SK-N-SH treated with all-trans-retinoic acid at 6 μM for 48 hours (cell line): ENCODE measurements at regions not wholly inside any gene's neighbourhood (a gene's known extent, or its start where the extent isn't known, plus 50 kb on each side); places are given as distances from the start of the nearest gene placed in this dataset.

ENCODE experiments used
- ATAC-seq: fragments of 200-7000 bp; cut with Tn5 transposase; 3 replicates; pipeline ENCODE4 v1.9.1; 2020; ENCODE audit warnings: mild to moderate bottlenecking, moderate library complexity
- BACH2 ChIP-seq: fragments of 250-450 bp; sonication (Bioruptor Pico); IDR thresholded peaks from 2 replicates; pipeline ENCODE4 v1.9.0; 2021; ENCODE audit warnings: mild to moderate bottlenecking, borderline replicate concordance
- ESRRG ChIP-seq: fragments of 250-450 bp; sonication (Bioruptor Pico); IDR thresholded peaks from 2 replicates; pipeline ENCODE4 v1.6.1; 2021; ENCODE audit warnings: mild to moderate bottlenecking
- GLIS3 ChIP-seq: fragments of 250-450 bp; sonication (Bioruptor Pico); IDR thresholded peaks from 2 replicates; pipeline ENCODE4 v1.5.0; 2020; ENCODE audit warnings: mild to moderate bottlenecking, moderate library complexity
- ISL1 ChIP-seq: fragments of 250-450 bp; sonication (Bioruptor Pico); IDR thresholded peaks from 2 replicates; pipeline ENCODE4 v2.1.2; 2022; ENCODE audit warnings: mild to moderate bottlenecking, moderate library complexity
- PATZ1 ChIP-seq: fragments of 250-450 bp; sonication (Bioruptor Pico); IDR thresholded peaks from 2 replicates; pipeline ENCODE4 v1.8.0; 2020; ENCODE audit warnings: mild to moderate bottlenecking, moderate library complexity, borderline replicate concordance
- POU6F1 ChIP-seq: fragments of 250-450 bp; sonication (Bioruptor Pico); IDR thresholded peaks from 2 replicates; pipeline ENCODE4 v1.8.0; 2021; ENCODE audit warnings: low read depth, mild to moderate bottlenecking, moderate library complexity, borderline replicate concordance
- PPARA ChIP-seq: fragments of 250-450 bp; sonication (Bioruptor Pico); IDR thresholded peaks from 2 replicates; pipeline ENCODE4 v1.5.0; 2020; ENCODE audit warnings: mild to moderate bottlenecking, borderline replicate concordance
- RARB ChIP-seq: fragments of 250-450 bp; sonication (Bioruptor Pico); IDR thresholded peaks from 2 replicates; pipeline ENCODE4 v1.8.0; 2021; ENCODE audit warnings: mild to moderate bottlenecking, moderate library complexity
- SNAI2 ChIP-seq: fragments of 250-450 bp; sonication (Bioruptor Pico); IDR thresholded peaks from 2 replicates; pipeline ENCODE4 v1.5.0; 2020; ENCODE audit warnings: mild to moderate bottlenecking, moderate library complexity
- TCF4 ChIP-seq: fragments of 250-450 bp; sonication (Bioruptor Pico); IDR thresholded peaks from 2 replicates; pipeline ENCODE4 v1.8.0; 2021; ENCODE audit warnings: mild to moderate bottlenecking, moderate library complexity, borderline replicate concordance
- TSHZ2 ChIP-seq: fragments of 250-450 bp; sonication (Bioruptor Pico); IDR thresholded peaks from 2 replicates; pipeline ENCODE4 v1.5.0; 2020; ENCODE audit warnings: mild to moderate bottlenecking, moderate library complexity
- ZFP3 ChIP-seq: fragments of 250-450 bp; sonication (Bioruptor Pico); IDR thresholded peaks from 2 replicates; pipeline ENCODE4 v1.5.0; 2020; ENCODE audit warnings: mild to moderate bottlenecking, moderate library complexity
- ZNF565 ChIP-seq: fragments of 450-650 bp; formaldehyde crosslinking; conservative IDR thresholded peaks from 2 replicates; pipeline ENCODE4 v1.5.0; 2020; ENCODE audit warnings: low read depth, mild to moderate bottlenecking, moderate library complexity
- ZNF70 ChIP-seq: fragments of 450-650 bp; formaldehyde crosslinking; IDR thresholded peaks from 2 replicates; pipeline ENCODE4 v1.5.0; 2020; ENCODE audit warnings: mild to moderate bottlenecking, moderate library complexity
- ZNF8 ChIP-seq: fragments of 450-650 bp; formaldehyde crosslinking; IDR thresholded peaks from 2 replicates; pipeline ENCODE4 v1.5.0; 2020; ENCODE audit warnings: mild to moderate bottlenecking, moderate library complexity
- TF ChIP-seq, protein P1 (sequence below): fragments of 250-450 bp; sonication (Bioruptor Pico); IDR thresholded peaks from 2 replicates; pipeline ENCODE4 v1.5.1; 2020; ENCODE audit warnings: low read depth, mild to moderate bottlenecking, moderate library complexity
- TF ChIP-seq, protein P2 (sequence below): fragments of 250-450 bp; sonication (Bioruptor Pico); IDR thresholded peaks from 2 replicates; pipeline ENCODE4 v1.5.1; 2021; ENCODE audit warnings: mild to moderate bottlenecking, moderate library complexity

DNA sequence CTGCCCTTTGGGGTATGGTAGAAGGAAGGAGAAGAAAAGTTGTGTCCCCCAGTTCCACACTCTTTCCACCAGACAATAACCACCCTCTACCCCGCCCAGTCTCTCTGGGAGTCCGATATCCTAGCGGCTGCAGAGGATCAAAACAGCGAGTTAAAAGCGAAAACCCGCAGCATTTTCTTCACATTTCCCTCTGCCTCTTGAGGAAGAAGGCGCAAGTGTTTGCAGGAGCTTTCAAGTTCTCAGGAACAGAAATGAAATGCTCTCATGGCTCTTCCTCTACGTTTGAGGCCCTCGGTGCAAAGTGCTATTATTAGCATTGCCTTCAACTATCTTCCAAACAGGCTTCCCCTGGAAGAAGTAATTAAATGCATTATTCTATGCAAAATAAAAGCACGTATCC lies 52.2 kb upstream of the CCDC167 start:
- TF ChIP-seq, protein P1, sequence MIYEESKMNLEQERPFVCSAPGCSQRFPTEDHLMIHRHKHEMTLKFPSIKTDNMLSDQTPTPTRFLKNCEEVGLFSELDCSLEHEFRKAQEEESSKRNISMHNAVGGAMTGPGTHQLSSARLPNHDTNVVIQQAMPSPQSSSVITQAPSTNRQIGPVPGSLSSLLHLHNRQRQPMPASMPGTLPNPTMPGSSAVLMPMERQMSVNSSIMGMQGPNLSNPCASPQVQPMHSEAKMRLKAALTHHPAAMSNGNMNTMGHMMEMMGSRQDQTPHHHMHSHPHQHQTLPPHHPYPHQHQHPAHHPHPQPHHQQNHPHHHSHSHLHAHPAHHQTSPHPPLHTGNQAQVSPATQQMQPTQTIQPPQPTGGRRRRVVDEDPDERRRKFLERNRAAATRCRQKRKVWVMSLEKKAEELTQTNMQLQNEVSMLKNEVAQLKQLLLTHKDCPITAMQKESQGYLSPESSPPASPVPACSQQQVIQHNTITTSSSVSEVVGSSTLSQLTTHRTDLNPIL, result no peak
- TF ChIP-seq GLIS3 (CRISPR knock-in tag), result no peak
- TF ChIP-seq TSHZ2, result no peak
- no peak for TF ChIP-seq ZFP3 (CRISPR knock-in tag)
- TF ChIP-seq PPARA (CRISPR knock-in tag), result no peak
- no peak for TF ChIP-seq ZNF8 (CRISPR knock-in tag)
- TF ChIP-seq ESRRG (CRISPR knock-in tag), result no peak
- TF ChIP-seq BACH2, result no peak
- no peak for TF ChIP-seq PATZ1 (CRISPR knock-in tag)
- ATAC-seq, result no peak

- TF ChIP-seq ZFP3 (CRISPR knock-in tag), result no peak
- TF ChIP-seq, protein P1, result no peak
- TF ChIP-seq, all 23 proteins: peak for 0
- ATAC-seq, result no peak
Measured at GRCh38 chr6:37551446-37551845, 51.8 kb upstream of the CCDC167 start.

DNA sequence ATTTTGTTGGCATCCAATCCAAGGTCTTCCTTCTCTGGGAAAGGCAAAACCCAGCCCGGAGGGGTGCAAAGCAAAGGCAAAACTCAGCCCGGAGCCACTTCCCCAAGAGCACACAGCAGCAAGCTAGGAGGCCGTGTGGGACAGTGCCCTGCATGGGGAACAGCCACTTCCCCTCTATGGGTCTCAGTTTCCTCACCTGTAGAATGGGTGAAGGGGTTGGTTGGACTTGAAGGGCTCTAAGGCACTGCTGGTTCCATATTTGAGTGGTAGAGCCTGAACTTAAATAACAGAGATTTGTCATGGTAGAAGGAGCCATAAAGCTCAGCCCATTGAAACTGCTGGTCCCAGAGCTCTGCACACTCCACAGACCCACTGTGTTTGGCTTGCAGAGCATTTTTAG lies 51.3 kb upstream of the CCDC167 start:
- no peak for ATAC-seq

More for the DNA sequence above, 51.3 kb upstream of the CCDC167 start:
- TF ChIP-seq ZFP3 (CRISPR knock-in tag) (no peak), SNAI2 (CRISPR knock-in tag) (no peak), PPARA (CRISPR knock-in tag) (no peak), TCF4 (CRISPR knock-in tag) (no peak), POU6F1 (CRISPR knock-in tag) (no peak), GLIS3 (CRISPR knock-in tag) (no peak), ZNF565 (no peak), RARB (no peak), ZNF8 (CRISPR knock-in tag) (no peak), ISL1 (CRISPR knock-in tag) (no peak), ZNF70 (CRISPR knock-in tag) (no peak)
- TF ChIP-seq, protein P2, sequence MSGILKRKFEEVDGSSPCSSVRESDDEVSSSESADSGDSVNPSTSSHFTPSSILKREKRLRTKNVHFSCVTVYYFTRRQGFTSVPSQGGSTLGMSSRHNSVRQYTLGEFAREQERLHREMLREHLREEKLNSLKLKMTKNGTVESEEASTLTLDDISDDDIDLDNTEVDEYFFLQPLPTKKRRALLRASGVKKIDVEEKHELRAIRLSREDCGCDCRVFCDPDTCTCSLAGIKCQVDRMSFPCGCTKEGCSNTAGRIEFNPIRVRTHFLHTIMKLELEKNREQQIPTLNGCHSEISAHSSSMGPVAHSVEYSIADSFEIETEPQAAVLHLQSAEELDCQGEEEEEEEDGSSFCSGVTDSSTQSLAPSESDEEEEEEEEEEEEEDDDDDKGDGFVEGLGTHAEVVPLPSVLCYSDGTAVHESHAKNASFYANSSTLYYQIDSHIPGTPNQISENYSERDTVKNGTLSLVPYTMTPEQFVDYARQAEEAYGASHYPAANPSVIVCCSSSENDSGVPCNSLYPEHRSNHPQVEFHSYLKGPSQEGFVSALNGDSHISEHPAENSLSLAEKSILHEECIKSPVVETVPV (CRISPR knock-in tag), result no peak
- TF ChIP-seq, protein P1, result no peak
